ENCODE measurements at regions not wholly inside any gene's neighbourhood (a gene's known extent, or its start where the extent isn't known, plus 50 kb on each side); places are given as distances from the start of the nearest gene placed in this dataset.
"Not testable (repeated sequence)": the region's sequence is repeated elsewhere in the genome, so short reads cannot be mapped to it uniquely, and the experiment has no call there.

DNA sequence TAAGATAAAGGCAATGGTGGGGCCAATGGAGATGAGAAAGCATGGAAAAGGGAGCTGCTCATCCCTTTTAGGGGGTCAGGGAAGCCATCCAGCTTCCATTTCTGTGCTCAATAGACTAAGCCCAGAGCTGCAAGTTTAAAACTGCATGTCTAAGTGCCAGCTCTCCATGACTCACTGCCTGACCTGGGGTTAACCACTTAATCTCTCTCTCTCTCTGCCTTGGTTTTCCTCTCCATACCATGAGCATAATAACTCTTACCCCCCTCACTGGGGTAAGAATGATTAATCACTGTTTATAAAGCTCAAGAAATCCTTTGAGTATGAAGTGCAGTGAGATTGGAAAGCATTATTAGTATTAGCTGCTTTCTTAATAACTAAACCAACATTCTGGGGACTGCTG is 1382.4 kb upstream of the WWC1 start:
- Mint-ChIP-seq H3K27me3 (no peaks in the 10 kb centered on the region), H3K9me3 (peaks cover 0 to 5% of the 10 kb centered on the region in 2 donors), H3K4me1 (no peaks in the 10 kb centered on the region), H3K4me3 (no peak overlapping the region), H3K27ac (no peak overlapping the region), H3K36me3 (no peaks in the 10 kb centered on the region)
- ATAC-seq (replicated peaks) (no peak), DNase-seq (no peak)

DNA sequence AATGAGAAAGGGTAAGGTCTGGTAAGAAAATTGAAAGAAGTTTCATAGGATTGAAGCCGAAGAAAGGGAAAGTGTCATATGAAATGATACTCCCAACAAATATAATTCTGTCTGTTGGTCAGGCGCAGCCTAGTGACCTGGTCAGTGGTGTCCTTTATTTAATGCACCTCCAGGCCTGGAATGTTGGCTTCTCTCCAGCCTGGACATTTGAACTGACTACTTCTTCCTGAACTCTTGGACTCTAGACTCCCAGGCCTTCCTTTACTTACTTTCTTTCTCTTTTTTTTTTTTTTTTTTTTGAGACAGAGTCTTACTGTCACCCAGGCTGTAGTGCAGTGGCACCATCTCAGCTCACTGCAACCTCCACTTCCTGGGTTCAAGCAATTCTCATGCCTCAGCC is 1381.5 kb upstream of the WWC1 start:
- no peak overlapping the region for H3K27ac Mint-ChIP-seq
- H3K4me1 Mint-ChIP-seq, result no peaks in the 10 kb centered on the region
- H3K27me3 Mint-ChIP-seq, result no peaks in the 10 kb centered on the region
- ATAC-seq (replicated peaks) (no peak), DNase-seq (no peak)
- no peaks in the 10 kb centered on the region for H3K36me3 Mint-ChIP-seq
- H3K4me3 Mint-ChIP-seq, result no peak overlapping the region
- peaks cover 0 to 5% of the 10 kb centered on the region in 2 donors for H3K9me3 Mint-ChIP-seq

DNA sequence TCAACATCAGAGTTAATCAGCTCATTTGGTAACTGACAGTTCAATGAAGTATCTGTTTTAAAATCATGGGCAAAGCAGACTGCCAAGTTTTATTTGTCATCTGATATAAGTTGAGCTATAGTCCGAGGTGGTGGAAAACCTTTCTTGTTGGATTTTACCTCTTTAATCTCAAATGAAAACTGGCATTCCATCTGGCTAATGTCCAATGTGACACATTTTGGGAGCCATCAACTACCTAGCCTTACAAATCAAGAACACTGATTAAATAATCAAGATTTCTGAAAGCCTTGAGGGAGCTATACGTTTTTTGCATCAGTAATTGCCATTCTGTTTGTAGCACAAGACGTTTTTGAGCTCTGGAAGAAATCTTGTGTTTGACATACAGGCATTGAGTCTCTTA is 1380.5 kb upstream of the WWC1 start:
- Mint-ChIP-seq H3K4me3 (no peak overlapping the region), H3K9me3 (peaks cover 0 to 5% of the 10 kb centered on the region in 2 donors)
- no peak for ATAC-seq (replicated peaks)

DNA sequence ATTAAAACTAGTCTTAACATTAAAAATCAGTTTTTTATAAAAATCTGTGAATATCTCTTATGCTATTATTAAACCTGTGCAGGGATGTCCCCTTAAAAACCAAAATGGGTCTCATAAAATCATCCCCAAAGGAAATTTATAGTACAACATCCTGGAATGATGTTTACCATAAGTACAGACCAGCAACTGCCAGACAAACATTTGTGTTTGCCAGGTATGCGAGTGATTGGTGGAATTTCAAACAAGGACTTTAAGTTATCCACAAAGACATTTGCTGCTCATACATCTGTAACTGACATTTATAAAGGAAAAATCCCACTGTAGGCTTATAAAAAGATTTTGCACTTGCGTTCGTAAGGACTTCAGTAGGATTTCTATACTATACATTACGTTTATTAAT is 1375.4 kb upstream of the WWC1 start:
- no peak overlapping the region for H3K27ac Mint-ChIP-seq

More for the DNA sequence above, 1380.5 kb upstream of the WWC1 start:
- DNase-seq, result no peak
- H3K27me3 Mint-ChIP-seq, result no peaks in the 10 kb centered on the region
- no peaks in the 10 kb centered on the region for H3K36me3 Mint-ChIP-seq
- no peaks in the 10 kb centered on the region for H3K4me1 Mint-ChIP-seq
- H3K27ac Mint-ChIP-seq, result no peak overlapping the region

DNA sequence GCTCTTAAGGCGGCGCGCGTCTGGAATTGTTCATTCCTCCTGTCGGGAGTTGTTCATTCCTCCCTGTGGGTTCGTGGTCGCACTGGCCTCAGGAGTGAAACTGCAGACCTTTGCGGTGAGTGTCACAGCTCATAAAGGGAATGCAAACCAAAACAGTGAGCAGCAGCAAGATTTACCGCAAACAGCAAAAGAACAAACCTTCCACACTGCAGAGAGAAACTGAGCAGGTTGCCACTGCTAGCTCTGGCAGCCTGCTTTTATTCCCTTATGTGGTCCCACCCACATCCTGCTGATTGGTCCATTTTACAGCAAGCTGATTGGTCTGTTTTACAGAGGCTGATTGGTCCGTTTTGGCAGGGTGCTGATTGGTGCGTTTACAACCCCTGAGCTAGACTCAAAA is 1365.3 kb upstream of the WWC1 start:
- Mint-ChIP-seq H3K4me3 (no peak overlapping the region), H3K9me3 (peaks cover 2 to 6% of the 10 kb centered on the region in 2 donors), H3K27ac (no peak overlapping the region), H3K27me3 (no peaks in the 10 kb centered on the region), H3K4me1 (no peaks in the 10 kb centered on the region), H3K36me3 (no peaks in the 10 kb centered on the region)
- ATAC-seq (replicated peaks), result no peak
- DNase-seq, result no peak

More for the DNA sequence above, 1375.4 kb upstream of the WWC1 start:
- H3K9me3 Mint-ChIP-seq, result peaks cover 0 to 1% of the 10 kb centered on the region in 2 donors
- H3K27me3 Mint-ChIP-seq, result no peaks in the 10 kb centered on the region
- no peak overlapping the region for H3K4me3 Mint-ChIP-seq
- H3K36me3 Mint-ChIP-seq, result no peaks in the 10 kb centered on the region
- H3K4me1 Mint-ChIP-seq, result no peaks in the 10 kb centered on the region
- DNase-seq, result no peak
- ATAC-seq (replicated peaks), result no peak

DNA sequence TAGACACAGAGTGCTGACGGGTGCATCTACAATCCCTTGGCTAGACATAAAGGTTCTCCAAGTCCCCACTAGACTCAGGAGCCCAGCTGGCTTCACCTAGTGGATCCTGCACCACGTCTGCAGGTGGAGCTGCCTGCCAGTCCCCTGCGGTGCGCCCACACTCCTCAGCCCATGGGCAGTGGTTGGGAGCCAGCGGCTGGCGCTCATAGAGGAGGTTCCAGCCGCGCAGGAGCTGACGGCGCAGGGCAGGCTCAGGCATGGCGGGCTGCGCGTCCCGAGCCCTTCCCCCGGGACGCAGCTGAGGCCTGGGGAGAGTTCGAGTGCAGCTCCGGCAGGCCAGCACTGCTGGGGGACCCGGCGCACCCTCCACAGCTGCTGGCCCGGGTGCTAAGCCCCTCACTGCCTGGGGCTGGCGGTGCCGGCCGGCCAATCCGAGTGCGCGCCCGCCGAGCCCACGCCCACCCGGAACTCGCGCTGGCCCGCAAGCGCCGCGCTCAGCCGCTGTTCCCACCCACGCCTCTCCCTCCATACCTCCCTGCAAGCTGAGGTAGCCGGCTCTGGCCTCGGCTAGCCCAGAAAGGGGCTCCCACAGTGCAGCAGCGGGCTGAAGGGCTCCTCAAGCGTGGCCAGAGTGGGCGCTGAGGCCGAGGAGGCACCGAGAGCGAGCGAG is 1364.5 kb upstream of the WWC1 start:
- H3K27ac Mint-ChIP-seq, result not testable (repeated sequence)

DNA sequence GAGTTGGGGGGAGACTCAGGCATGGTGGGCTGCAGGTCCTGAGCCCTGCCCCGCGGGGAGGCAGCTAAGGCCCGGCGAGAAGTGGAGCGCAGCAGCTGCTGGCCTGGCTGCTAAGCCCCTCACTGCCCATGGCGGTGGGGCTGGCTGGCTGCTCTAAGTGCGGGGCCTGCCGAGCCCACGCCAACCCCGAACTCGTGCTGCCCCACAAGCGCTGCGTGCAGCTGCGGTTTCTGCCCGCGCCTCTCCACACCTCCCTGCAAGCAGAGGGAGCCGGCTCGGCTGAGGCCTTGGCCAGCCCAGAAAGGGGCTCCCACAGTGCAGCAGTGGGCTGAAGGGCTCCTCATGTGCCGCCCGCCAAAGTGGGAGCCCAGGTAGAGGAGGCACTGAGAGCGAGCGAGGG is 1355.1 kb upstream of the WWC1 start:
- no peaks in the 10 kb centered on the region for H3K4me1 Mint-ChIP-seq
- H3K36me3 Mint-ChIP-seq, result no peaks in the 10 kb centered on the region
- H3K4me3 Mint-ChIP-seq, result no peak overlapping the region
- no peak overlapping the region for H3K27ac Mint-ChIP-seq
- ATAC-seq (replicated peaks) (no peak), DNase-seq (no peak)
- no peaks in the 10 kb centered on the region for H3K27me3 Mint-ChIP-seq
- peaks cover 0 to 8% of the 10 kb centered on the region in 2 donors for H3K9me3 Mint-ChIP-seq

More for the DNA sequence above, 1364.5 kb upstream of the WWC1 start:
- not testable (repeated sequence) for H3K36me3 Mint-ChIP-seq; H3K27me3 Mint-ChIP-seq; H3K4me1 Mint-ChIP-seq; DNase-seq; ATAC-seq (replicated peaks); H3K9me3 Mint-ChIP-seq; H3K4me3 Mint-ChIP-seq

DNA sequence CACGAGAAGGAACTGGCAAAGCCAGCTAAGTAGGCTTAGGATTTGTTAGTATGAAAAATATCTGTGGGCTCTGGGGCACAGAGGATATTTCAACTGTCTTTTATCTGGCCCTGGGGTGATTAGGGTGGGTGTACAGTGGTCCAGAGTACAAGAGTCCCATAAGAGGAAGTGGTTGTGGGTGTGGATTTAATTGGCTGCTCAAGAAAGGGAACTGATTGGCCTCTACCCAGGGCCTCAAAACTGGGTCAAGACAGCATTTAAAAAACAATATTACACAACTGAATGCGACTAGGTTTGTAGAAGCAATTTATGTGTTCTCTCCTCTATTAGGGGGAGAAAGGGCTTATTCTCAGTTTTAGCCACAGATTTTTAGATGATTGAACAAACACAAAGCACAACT is 1353.4 kb upstream of the WWC1 start:
- H3K27me3 Mint-ChIP-seq, result no peaks in the 10 kb centered on the region
- DNase-seq, result no peak
- no peaks in the 10 kb centered on the region for H3K4me1 Mint-ChIP-seq

DNA sequence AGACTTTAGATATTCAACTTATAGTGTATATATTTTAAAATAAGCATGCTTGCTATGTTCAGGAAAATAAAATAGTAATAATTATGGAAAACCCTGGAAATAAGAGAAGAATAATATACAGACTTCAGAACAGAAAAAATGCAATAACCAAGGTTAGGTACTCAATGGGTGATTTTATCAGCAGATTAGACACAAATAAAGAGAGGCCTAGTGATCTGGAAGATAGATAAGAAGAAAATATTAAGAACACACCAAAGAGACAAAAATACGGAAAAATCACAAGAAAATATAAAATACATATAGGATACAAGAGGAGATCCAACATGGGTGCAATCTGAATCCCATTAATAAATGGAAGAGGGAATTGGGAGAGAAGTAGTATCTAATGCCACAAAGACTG is 1348.5 kb upstream of the WWC1 start:
- Mint-ChIP-seq H3K36me3 (no peaks in the 10 kb centered on the region), H3K9me3 (peaks cover 5 to 6% of the 10 kb centered on the region in 2 donors), H3K4me1 (no peaks in the 10 kb centered on the region), H3K4me3 (no peak overlapping the region), H3K27ac (no peak overlapping the region), H3K27me3 (no peaks in the 10 kb centered on the region)
- ATAC-seq (replicated peaks), result no peak
- DNase-seq, result no peak

More for the DNA sequence above, 1353.4 kb upstream of the WWC1 start:
- Mint-ChIP-seq H3K27ac (no peak overlapping the region), H3K9me3 (peaks cover 3 to 6% of the 10 kb centered on the region in 2 donors), H3K4me3 (no peak overlapping the region), H3K36me3 (no peaks in the 10 kb centered on the region)
- no peak for ATAC-seq (replicated peaks)

DNA sequence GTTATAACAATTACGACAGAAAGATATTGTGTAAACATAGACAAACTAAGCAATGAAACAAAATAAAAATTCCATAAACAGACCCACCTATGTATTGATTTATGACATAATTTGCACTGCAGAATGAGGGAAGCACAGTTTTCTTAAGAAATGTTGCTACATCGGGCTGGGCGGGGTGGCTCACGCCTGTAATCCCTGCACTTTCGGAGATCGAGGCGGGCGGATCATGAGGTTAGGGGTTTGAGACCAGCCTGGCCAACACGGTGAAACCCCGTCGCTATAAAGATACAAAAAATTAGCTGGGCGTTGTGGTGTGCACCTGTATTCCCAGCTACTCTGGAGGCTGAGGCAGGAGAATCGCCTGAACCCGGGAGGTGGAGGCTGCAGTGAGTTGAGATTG is 1344.4 kb upstream of the WWC1 start:
- ATAC-seq (replicated peaks) (no peak), DNase-seq (no peak)
- Mint-ChIP-seq H3K4me1 (no peaks in the 10 kb centered on the region), H3K27me3 (no peaks in the 10 kb centered on the region), H3K9me3 (peaks cover 5 to 6% of the 10 kb centered on the region in 2 donors), H3K4me3 (no peak overlapping the region), H3K27ac (no peak overlapping the region), H3K36me3 (no peaks in the 10 kb centered on the region)

DNA sequence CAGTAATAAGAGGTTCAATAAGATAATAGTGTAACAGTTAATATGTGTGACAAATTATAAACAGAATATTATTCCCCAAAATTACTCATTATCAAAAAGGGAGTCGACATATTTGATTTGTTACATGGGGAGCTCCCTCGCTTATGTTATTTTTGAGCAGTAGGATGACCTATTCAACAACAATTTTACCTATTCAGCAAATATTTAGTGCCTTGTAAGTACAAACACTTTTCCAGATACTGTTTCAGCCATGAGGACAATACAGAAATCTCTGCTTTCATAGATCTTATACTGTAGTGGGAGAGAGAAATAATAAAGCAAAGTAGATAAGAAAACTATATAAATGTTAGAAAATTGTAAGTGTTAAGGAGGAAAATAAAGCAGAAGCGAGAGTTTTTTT is 1342.8 kb upstream of the WWC1 start:
- no peak for DNase-seq
- no peak overlapping the region for H3K27ac Mint-ChIP-seq
- H3K36me3 Mint-ChIP-seq, result no peaks in the 10 kb centered on the region
- ATAC-seq (replicated peaks), result no peak
- H3K27me3 Mint-ChIP-seq, result no peaks in the 10 kb centered on the region
- no peak overlapping the region for H3K4me3 Mint-ChIP-seq
- no peaks in the 10 kb centered on the region for H3K4me1 Mint-ChIP-seq
- H3K9me3 Mint-ChIP-seq, result no peaks in the 10 kb centered on the region

DNA sequence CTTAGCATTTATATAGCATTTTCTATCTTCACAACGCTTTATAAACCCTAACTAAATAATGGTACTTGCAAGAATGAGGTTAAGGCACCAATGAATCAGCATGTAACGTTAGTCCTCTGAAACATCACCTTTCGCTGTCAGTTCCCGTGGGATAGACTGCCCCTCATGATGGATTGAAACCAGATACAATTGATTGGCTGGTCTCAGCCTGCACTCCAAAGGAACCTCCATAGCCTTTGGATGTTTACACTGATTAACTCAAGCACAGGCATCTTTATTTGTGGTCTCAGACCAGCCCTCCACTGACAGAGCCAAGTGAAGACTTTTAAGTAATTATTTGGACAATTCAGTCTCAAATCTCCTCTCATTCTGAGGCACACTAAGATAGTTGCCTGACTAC is 1339.4 kb upstream of the WWC1 start:
- Mint-ChIP-seq H3K27me3 (no peaks in the 10 kb centered on the region), H3K4me1 (no peaks in the 10 kb centered on the region), H3K9me3 (no peaks in the 10 kb centered on the region), H3K4me3 (no peak overlapping the region), H3K27ac (no peak overlapping the region), H3K36me3 (no peaks in the 10 kb centered on the region)
- DNase-seq (no peak), ATAC-seq (replicated peaks) (no peak)

DNA sequence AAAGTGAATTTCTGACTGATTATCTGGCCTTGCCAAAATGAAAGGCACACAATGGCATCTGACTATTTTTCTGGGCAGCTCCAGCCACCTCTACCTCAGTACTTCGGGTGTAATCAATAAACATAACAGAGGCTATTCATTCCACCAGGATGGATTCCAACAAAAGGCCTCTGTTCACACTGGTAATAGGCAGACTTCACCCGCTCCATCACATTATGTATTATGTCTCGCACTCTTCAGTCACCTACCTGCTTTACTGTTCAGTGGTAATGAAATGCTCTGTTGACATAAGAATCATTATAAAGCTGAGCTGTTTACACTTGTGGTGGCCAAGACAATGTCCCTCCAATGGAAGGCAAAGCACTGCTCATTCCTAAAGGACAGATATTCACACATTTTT is 1333.7 kb upstream of the WWC1 start:
- H3K27me3 Mint-ChIP-seq, result no peaks in the 10 kb centered on the region
- H3K4me3 Mint-ChIP-seq, result no peak overlapping the region
- H3K4me1 Mint-ChIP-seq, result no peaks in the 10 kb centered on the region
- H3K27ac Mint-ChIP-seq, result no peak overlapping the region
- no peak for DNase-seq
- peaks cover 0 to 14% of the 10 kb centered on the region in 2 donors for H3K9me3 Mint-ChIP-seq
- H3K36me3 Mint-ChIP-seq, result no peaks in the 10 kb centered on the region
- no peak for ATAC-seq (replicated peaks)

DNA sequence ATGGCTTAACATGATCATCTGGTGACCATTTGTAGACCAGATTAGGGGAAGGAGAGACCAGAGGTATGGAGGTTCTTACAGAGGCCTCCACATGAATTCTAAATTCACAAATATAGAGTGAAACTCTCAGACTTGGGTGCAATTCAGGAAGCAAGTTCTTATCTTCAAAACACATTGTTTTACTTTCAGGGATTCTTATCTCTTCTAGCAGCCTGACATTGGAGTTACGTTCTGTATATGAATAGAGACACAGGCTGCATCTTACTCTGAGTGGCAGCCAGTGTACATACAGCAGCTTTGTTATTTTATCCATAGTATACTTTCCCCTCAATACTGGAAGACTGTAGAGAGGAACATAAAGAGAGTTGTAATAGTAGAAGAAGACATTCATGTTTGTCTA is 1331.7 kb upstream of the WWC1 start:
- H3K4me3 Mint-ChIP-seq, result no peak overlapping the region
- peaks cover 2 to 14% of the 10 kb centered on the region in 2 donors for H3K9me3 Mint-ChIP-seq
- no peaks in the 10 kb centered on the region for H3K27me3 Mint-ChIP-seq
- no peaks in the 10 kb centered on the region for H3K4me1 Mint-ChIP-seq
- ATAC-seq (replicated peaks) (no peak), DNase-seq (no peak)
- no peak overlapping the region for H3K27ac Mint-ChIP-seq
- no peaks in the 10 kb centered on the region for H3K36me3 Mint-ChIP-seq

DNA sequence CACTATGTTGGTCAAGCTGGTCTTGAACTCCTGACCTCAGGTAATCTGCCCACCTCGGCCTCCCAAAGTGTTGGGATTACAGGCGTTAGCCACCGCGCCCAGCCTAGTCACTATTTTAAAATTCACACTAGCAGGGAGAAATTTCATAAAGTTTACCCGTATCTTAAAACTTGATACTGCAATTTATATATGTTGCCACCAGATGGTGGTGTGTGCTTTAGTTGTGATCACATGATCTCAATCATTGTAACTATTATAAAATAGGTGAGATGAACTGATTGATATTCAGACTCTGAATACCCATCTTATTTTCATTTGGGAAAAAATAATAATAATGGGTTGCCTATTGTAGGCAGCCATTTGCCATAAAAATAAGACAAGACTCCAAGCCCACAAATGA is 1330.4 kb upstream of the WWC1 start:
- Mint-ChIP-seq H3K27ac (no peak overlapping the region), H3K9me3 (peaks cover 2 to 14% of the 10 kb centered on the region in 2 donors), H3K27me3 (no peaks in the 10 kb centered on the region), H3K4me3 (no peak overlapping the region), H3K4me1 (no peaks in the 10 kb centered on the region), H3K36me3 (no peaks in the 10 kb centered on the region)
- DNase-seq (no peak), ATAC-seq (replicated peaks) (no peak)

DNA sequence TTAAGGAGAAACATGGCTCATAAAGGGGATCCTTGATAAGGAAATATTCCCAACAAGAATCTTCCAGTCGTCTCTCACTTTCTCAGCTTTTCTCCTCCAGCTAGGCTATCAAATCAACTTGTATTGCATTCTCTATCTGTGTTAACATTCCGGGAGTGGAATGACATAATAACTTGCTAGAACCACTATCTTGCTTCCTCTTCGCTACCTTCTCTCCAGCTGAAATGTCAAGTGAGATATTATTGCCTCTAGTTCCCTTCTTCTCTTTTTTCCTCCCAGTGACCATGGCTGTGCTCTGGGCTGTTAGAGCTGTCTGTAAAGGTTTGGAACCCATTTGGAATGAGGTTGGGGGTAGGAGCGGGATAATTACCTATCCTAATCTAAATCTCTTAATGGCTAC is 1329.5 kb upstream of the WWC1 start:
- no peak for ATAC-seq (replicated peaks)
- no peak for DNase-seq
- Mint-ChIP-seq H3K4me1 (no peaks in the 10 kb centered on the region), H3K36me3 (no peaks in the 10 kb centered on the region), H3K27ac (no peak overlapping the region), H3K4me3 (no peak overlapping the region), H3K9me3 (peaks cover 2 to 14% of the 10 kb centered on the region in 2 donors), H3K27me3 (no peaks in the 10 kb centered on the region)

All from stimulated activated naive B cell treated with anti-CD40 and anti-IgM and Interleukin-4, amounts not matched to agents 10 μg/mL and 1 μg/mL and 100 μg/mL, for 72 hours (primary cell).